ENCODE measurements at regions not wholly inside any gene's neighbourhood (a gene's known extent, or its start where the extent isn't known, plus 50 kb on each side); places are given as distances from the start of the nearest gene placed in this dataset.
"Not testable (repeated sequence)": the region's sequence is repeated elsewhere in the genome, so short reads cannot be mapped to it uniquely, and the experiment has no call there.

DNA sequence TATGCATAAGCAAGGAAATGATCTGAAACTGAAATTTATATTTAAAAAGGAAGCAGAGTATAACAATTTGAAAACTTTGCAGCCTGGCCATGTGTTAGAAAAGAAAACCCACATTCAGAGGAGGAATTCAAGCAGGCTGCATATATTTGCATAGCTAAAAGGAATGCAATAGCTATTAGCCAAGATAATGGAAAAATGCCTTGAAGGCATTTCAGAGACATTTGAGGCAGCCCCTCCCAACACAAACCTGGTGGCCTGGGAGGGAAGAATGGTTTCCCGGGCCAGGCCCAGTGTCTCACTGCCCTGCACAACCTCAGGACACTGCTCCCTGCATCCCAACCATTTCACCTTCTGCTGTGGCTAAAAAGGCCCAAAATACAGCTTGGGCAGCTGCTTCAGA is 136.8 kb downstream of the TYW3 start:
- H3K27me3 ChIP-seq (ENCODE audit: insufficient read depth, poor library complexity, severe bottlenecking) = no peaks in the 10 kb centered on the region
- no peak overlapping the region for H3K4me3 ChIP-seq (replicated peaks; ENCODE audit: insufficient read depth, low read length)
- H3K27ac ChIP-seq (replicated peaks) = no peak overlapping the region
- DNase-seq (ENCODE audit: low read depth in 1 of 2, low spot score in 1 of 2) = no peak
- no peak for TF ChIP-seq GABPA (IDR thresholded peaks at IDR 0.05; ENCODE audit: low read depth)
- TF ChIP-seq, protein P1, sequence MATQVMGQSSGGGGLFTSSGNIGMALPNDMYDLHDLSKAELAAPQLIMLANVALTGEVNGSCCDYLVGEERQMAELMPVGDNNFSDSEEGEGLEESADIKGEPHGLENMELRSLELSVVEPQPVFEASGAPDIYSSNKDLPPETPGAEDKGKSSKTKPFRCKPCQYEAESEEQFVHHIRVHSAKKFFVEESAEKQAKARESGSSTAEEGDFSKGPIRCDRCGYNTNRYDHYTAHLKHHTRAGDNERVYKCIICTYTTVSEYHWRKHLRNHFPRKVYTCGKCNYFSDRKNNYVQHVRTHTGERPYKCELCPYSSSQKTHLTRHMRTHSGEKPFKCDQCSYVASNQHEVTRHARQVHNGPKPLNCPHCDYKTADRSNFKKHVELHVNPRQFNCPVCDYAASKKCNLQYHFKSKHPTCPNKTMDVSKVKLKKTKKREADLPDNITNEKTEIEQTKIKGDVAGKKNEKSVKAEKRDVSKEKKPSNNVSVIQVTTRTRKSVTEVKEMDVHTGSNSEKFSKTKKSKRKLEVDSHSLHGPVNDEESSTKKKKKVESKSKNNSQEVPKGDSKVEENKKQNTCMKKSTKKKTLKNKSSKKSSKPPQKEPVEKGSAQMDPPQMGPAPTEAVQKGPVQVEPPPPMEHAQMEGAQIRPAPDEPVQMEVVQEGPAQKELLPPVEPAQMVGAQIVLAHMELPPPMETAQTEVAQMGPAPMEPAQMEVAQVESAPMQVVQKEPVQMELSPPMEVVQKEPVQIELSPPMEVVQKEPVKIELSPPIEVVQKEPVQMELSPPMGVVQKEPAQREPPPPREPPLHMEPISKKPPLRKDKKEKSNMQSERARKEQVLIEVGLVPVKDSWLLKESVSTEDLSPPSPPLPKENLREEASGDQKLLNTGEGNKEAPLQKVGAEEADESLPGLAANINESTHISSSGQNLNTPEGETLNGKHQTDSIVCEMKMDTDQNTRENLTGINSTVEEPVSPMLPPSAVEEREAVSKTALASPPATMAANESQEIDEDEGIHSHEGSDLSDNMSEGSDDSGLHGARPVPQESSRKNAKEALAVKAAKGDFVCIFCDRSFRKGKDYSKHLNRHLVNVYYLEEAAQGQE (IDR thresholded peaks at IDR 0.05; ENCODE audit: insufficient replicate concordance, low read depth) = no peak
- TF ChIP-seq SPI1 (IDR thresholded peaks at IDR 0.05; ENCODE audit: borderline replicate concordance, low read depth) = no peak
- TF ChIP-seq, protein P2, sequence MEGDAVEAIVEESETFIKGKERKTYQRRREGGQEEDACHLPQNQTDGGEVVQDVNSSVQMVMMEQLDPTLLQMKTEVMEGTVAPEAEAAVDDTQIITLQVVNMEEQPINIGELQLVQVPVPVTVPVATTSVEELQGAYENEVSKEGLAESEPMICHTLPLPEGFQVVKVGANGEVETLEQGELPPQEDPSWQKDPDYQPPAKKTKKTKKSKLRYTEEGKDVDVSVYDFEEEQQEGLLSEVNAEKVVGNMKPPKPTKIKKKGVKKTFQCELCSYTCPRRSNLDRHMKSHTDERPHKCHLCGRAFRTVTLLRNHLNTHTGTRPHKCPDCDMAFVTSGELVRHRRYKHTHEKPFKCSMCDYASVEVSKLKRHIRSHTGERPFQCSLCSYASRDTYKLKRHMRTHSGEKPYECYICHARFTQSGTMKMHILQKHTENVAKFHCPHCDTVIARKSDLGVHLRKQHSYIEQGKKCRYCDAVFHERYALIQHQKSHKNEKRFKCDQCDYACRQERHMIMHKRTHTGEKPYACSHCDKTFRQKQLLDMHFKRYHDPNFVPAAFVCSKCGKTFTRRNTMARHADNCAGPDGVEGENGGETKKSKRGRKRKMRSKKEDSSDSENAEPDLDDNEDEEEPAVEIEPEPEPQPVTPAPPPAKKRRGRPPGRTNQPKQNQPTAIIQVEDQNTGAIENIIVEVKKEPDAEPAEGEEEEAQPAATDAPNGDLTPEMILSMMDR (IDR thresholded peaks at IDR 0.05; ENCODE audit: insufficient read depth, low read length) = no peak
- TF ChIP-seq POLR2AphosphoS5 (IDR thresholded peaks at IDR 0.05; ENCODE audit: low read depth) = no peak

DNA sequence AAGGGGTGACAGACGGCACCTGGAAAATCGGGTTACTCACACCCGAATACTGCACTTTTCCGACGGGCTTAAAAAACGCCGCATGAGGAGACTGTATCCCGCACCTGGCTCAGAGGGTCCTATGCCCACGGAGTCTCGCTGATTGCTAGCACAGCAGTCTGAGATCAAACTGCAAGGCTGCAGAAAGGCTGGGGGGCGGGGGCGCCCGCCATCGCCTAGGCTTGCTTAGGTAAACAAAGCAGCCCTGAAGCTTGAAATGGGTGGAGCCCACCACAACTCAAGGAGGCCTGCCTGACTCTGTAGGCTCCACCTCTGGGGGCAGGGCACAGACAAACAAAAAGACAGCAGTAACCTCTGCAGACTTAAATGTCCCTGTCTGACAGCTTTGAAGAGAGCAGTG is 144.4 kb downstream of the TYW3 start:
- DNase-seq (ENCODE audit: low read depth in 1 of 2, low spot score in 1 of 2); H3K27ac ChIP-seq (replicated peaks); H3K27me3 ChIP-seq (ENCODE audit: insufficient read depth, poor library complexity, severe bottlenecking); H3K4me3 ChIP-seq (replicated peaks; ENCODE audit: insufficient read depth, low read length): not testable (repeated sequence)

DNA sequence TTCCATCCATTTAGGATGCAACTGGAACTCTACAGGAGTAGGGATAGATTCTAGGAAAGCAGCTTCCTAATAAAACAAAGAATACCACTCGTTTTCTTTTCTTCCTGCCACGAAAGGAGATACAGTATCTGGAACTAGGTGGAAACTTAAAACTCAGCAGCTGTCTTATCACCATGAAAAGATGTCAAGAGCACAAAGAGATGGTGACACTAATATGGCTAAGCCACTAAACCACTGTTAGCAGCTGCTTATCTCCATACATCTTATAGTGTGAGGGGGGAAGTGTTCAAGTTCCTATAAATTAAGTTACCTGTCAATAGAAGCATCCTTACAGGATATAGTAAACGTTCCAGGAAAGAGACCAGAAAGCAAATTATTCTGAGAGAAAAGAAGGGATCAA is 162.5 kb downstream of the TYW3 start:
- TF ChIP-seq GABPA (IDR thresholded peaks at IDR 0.05; ENCODE audit: low read depth) = no peak
- TF ChIP-seq, protein P2 (IDR thresholded peaks at IDR 0.05; ENCODE audit: insufficient read depth, low read length) = no peak
- TF ChIP-seq, protein P1 (IDR thresholded peaks at IDR 0.05; ENCODE audit: insufficient replicate concordance, low read depth) = no peak
- TF ChIP-seq POLR2AphosphoS5 (IDR thresholded peaks at IDR 0.05; ENCODE audit: low read depth) = no peak
- TF ChIP-seq SPI1 (IDR thresholded peaks at IDR 0.05; ENCODE audit: borderline replicate concordance, low read depth) = no peak

DNA sequence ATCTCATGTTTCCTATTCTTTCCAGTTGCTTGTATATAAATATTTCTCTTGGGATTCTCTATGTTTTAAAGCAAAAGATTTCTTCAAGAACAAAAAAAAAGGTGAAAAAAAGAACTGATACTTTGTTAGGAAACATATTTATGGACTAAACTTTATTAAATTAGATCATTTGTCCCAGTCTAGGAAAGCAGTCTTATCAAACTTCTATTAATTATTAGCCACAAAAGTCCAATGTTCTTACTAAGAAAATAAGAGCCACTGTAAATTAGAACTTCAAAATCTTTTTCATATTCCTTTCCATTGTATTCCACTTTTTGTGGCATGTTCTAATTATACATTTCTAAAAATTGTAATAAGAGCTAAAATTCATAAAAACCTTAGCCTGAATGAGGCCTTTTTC is 175.2 kb downstream of the TYW3 start:
- H3K4me3 ChIP-seq (replicated peaks; ENCODE audit: insufficient read depth, low read length) = no peak overlapping the region
- TF ChIP-seq, protein P1 (IDR thresholded peaks at IDR 0.05; ENCODE audit: insufficient replicate concordance, low read depth) = no peak
- TF ChIP-seq, protein P2 (IDR thresholded peaks at IDR 0.05; ENCODE audit: insufficient read depth, low read length) = no peak
- TF ChIP-seq POLR2AphosphoS5 (IDR thresholded peaks at IDR 0.05; ENCODE audit: low read depth) (no peak), GABPA (IDR thresholded peaks at IDR 0.05; ENCODE audit: low read depth) (no peak), SPI1 (IDR thresholded peaks at IDR 0.05; ENCODE audit: borderline replicate concordance, low read depth) (no peak)
- no peak overlapping the region for H3K27ac ChIP-seq (replicated peaks)
- no peak for DNase-seq (ENCODE audit: low read depth in 1 of 2, low spot score in 1 of 2)
- H3K27me3 ChIP-seq (ENCODE audit: insufficient read depth, poor library complexity, severe bottlenecking) = no peaks in the 10 kb centered on the region

More for the DNA sequence above, 162.5 kb downstream of the TYW3 start:
- H3K27me3 ChIP-seq (ENCODE audit: insufficient read depth, poor library complexity, severe bottlenecking) = no peaks in the 10 kb centered on the region
- H3K27ac ChIP-seq (replicated peaks) = no peak overlapping the region
- DNase-seq (ENCODE audit: low read depth in 1 of 2, low spot score in 1 of 2) = no peak
- no peak overlapping the region for H3K4me3 ChIP-seq (replicated peaks; ENCODE audit: insufficient read depth, low read length)

All from HL-60 (cell line).